ENCODE measurements at regions not wholly inside any gene's neighbourhood (a gene's known extent, or its start where the extent isn't known, plus 50 kb on each side); places are given as distances from the start of the nearest gene placed in this dataset.

GRCh38 chr12:65630555-65630954 is 193.7 kb upstream of the HMGA2 start:
- no peak for DNase-seq

- no peak for DNase-seq
Observed at GRCh38 chr12:65631621-65632111, 192.6 kb upstream of the HMGA2 start.

DNA sequence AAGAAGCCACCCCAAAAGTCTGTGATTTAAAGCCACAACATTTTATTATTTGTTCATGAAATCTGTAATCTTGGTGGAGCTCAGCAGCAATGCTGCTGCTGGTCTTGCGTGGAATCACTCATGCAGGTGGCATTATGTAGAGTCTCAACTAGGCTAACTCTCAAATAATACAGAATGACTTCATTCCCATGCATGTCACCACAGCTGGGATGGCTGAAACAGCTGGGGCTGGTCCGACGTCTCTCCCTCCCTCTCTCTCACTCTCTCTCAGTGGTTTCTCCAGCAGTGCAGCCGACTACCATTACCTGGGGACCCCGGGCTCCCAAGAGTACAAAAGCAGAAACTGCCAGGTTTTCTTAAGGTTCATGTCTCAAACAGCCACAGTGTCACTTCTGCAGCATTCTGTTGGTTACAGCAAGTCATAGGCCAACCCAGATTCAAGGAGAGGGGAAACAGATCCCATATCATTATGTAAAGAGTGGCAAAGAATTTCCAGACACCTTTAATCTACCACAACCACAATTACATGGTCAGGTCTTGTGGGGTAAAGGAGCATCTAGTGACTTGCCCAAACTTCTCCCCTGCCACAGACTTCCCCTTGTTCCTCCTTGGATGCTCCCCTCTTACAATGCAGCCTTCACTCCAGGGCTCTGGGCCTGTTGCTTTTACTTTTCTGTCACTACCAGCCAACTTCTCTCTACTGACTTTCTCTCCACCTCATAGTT is 192.0 kb upstream of the HMGA2 start:
- no peak for DNase-seq

DNA sequence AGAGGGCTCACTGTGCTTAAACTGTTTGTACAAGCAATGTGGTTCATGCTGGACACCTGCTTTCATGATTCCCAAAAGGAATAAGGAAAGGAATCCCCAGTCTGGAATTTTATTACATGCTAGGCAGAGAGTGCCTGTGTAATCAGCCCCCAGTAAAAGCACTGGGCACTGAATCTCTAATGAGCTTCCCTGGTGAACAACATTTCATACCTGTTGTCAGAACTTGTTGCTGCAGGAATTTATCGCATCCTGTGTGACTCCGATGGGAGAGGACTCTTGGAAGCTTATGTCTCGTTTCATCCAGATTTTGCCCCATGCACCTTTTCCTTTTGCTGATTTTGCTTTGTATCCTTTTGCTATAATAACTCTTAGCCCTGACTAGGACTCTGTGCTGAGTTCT is 190.2 kb upstream of the HMGA2 start:
- DNase-seq: no peak

DNA sequence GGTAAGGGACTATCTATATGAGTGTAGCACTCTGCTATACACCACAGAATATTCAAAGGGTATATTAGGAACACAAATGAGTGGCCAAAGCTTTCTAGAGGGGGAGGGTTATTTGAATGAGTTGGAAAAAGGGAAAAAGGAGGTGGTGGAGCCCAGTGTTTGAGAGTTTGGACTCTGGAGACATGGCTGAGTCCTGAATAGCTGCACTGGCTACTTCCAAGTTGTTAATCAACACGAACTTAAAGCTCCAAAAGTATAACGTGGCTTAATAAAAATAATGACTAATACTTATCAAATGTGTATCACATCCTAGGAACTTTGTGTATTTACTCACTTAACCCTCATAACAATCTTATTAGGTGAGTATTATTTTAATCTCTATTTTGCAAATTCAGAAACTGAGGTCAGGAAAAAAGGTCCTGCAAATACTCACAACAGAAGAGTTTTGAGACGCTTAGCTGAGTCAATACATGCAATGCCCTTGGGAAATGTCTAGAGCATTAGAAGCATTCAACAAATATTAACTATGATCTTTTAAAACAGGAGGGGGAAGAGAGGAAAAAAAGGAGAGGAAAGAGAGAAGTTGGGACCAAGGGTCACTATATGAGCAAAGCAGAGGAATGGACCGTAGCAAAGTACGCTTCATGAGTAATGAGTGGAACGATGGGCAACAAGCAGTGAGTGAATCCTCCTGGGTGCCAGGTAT is 189.5 kb upstream of the HMGA2 start:
- no peak for DNase-seq

DNA sequence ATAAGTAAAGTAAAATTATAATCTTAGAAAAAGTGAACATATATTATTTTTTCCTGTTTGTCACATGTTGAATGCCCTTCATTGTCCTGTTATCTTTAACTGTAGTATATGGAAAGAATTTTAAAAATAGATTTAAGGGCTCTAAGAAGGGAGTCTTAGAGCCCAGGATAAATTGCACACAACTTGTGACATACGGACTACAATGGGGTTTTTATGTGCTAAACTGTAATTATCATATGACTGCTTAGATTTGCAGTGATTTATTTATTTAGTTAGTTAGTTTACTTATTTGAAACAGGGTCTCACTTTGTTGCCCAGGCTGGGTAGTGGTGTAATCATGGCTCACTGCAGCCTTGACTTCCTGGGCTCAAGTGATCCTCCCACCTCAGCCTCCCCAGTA is 187.8 kb upstream of the HMGA2 start:
- no peak for DNase-seq

DNA sequence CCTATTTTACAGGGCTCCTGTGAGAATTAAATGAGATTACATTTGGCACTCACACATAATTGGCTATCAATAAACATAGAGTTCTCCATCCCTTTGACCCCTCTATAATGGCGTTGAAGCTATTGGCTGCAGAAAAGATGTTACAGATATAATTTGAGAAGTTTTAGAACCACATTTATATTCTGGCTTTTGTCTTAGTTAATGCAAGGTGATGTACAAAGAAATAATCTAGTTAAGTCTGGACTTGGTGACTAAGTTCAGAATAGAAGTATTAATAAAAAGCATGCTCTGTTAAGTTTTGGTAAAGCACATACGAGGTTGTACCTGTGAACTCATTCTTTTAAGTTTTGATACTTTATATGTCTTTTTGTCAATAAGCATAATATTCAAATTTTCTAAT is 187.1 kb upstream of the HMGA2 start:
- DNase-seq: no peak

DNA sequence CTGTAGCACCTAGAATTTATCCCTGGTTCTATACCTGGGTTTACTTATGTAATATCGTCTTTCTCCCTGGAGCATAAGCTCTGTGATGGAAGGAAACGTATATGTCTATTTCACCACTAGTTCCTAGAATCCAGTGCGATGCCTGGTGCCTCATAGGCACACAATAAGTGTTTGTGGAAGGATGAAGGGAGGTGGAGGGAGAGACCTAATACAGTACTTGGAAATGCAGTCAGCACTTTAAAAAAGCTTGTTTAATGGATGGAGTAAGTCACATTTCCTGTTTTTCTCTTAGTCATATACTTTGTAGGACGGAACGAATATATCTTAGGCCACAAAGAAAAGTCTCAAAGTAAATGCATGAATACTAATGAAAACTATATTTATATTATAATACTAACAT is 186.5 kb upstream of the HMGA2 start:
- DNase-seq: no peak

DNA sequence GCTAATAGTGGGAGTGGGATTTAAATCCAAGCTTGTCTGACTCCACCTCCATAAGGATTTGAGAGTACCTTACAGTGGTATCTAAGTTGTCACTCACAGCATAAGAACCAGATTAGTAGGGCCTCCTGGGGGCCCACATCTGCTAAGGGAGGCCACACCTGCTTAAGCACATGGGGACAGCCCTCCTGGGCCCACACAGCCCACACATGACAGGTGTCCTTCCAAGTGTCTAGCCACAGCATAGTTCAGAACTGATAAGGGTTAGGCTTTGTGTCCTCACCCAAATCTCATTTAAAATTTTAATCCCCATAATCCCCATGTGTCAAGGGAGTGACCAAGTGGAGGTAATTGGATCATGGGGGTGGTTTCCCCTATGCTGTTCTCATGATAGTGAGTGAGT is 186.0 kb upstream of the HMGA2 start:
- DNase-seq: no peak

GRCh38 chr12:65640489-65640901 is 183.8 kb upstream of the HMGA2 start:
- no peak for DNase-seq

DNA sequence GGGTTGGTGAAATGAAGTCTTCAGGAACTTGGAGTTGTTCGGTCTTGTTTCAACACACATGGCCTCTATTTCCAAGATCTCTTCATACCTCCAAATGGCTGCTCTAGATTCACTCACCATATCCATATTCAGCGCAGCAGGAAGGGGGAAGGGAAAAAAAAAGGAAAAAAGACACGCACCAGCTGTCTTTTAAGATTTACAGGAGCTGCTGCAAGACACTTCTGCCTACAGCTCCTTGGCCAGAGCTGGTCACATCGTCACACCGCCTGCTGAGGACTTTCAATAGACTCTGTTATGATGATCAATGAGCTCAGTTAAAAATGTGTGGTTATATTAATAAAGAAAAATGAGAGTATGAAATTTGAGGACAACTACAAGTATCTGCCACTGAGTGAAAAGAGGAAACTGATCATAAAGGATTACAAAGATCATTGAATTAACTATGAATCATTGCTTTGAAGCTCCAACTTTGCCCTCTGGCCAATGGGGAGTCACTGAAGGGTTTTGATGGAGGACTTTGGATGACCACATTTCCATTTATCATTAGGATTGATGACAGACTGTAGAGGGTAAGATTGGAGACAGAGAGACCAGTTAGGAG is 182.1 kb upstream of the HMGA2 start:
- DNase-seq: no peak

- DNase-seq: no peak
Observed at GRCh38 chr12:65643171-65643570, 181.1 kb upstream of the HMGA2 start.

- no peak for DNase-seq
Observed at GRCh38 chr12:65643595-65644386, 180.5 kb upstream of the HMGA2 start.

DNA sequence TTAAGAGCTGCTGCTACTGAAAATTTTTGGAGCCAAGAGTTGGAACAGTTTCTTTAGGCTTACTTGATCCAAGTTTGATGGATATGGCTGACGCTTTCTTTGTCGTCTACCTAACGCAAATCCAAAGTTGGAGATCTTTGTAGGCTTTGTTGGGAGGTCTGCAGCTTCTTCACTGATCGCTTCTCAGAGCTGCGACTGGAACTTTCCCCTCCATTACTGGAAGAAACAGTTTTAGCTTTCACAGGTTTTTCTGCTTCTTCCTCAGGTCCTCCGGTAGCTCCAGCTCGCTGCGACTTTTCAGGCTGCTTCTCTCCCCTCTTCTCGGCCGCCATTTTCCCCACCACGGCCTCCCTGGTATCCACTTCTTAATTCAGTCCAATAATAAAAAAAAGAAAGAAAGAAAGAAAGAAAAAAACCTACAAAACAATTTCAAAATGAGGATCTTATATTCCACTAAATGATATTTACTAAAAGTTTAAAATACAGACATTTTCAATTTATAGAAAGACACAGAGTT is 178.1 kb upstream of the HMGA2 start:
- DNase-seq: no peak

DNA sequence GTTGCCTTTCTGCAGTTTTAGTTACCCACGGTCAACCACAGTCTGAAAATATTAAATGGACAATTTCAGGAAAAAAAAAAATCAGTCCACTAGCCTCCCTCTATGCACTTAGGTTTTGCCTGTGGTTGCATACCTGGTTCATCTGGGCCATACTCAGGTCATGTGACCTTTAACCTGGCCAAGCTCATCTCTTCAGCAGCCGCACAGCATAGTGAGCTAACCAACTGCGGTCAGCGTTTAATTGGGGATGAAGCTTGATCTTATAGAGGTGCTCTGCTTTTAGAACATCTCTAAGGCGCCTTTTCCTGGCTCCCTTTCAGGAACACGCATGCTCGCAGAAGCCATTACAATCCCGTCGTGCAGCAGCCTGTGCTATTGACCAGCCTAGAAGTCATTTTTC is 177.2 kb upstream of the HMGA2 start:
- DNase-seq: no peak

DNA sequence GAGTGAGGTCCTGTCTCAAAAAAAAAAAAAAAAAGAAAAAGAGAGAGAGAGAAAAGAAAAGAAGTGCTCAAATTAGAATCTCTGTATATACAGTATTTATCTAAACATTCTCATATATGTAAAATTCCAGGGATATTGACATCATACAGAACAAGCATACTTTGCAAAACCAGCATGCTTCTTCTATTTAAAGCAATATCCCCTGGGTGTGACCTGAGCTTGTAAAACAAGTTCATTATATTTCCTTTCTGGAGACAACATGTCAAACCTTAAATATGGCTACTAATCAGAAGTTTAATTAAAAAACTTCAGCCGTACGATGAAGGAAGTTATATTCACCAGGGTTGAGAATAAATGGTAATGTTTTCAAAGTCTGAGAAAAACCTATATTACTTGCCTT is 175.8 kb upstream of the HMGA2 start:
- DNase-seq: no peak

DNA sequence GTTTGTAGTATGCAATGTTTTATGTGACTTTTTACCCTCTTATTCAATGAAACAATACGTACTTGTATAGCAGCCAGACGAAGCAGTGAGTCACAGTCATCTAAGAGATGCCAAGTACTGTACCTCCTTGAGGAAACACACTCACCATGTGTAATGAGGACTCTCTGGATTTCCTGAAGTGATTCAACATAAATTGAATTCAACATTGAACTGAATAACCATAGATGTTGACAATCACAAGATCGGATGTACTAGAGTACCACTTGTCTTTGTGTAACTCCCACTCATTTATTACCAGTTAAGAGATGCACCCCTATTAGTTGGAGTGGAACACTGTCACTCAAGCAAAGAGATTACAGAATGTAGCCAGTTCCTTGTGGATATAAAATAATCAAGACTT is 175.2 kb upstream of the HMGA2 start:
- DNase-seq: no peak

DNA sequence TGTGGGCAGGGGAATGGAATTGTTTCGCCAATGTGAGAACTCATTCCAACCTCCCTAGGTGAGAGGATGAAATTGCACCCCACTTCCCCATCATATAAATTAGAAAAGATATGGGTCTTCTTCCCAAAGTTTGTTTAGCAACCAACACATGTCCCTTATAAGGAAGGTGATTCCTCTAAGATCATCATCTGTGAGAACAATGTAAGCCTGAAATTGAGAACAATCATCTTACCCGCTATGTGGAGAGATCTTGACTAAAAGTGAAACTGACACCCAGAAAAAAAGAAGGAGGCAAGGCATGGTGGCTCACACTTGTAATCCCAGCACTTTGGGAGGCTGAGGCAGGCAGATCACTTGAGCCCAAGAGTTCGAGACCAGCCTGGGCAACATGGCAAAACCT is 173.2 kb upstream of the HMGA2 start:
- DNase-seq: no peak

DNA sequence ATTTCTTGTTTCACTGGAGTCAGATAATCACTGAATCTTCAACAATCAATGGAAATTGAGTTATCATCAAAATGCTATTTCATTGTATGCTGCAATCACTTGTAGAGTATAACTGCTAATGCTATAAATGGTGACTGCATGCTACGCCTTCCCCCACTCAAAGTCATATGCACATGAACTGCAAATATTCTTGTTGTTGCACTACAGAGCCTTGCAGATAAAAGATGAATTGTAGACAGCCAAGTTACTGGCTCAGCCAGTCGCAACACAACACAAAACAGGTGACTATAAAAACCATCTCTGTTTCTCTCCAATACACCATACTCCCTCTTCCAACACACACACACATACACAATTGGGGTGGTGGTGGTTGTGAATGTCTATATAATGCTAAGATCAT is 171.0 kb upstream of the HMGA2 start:
- no peak for DNase-seq

DNA sequence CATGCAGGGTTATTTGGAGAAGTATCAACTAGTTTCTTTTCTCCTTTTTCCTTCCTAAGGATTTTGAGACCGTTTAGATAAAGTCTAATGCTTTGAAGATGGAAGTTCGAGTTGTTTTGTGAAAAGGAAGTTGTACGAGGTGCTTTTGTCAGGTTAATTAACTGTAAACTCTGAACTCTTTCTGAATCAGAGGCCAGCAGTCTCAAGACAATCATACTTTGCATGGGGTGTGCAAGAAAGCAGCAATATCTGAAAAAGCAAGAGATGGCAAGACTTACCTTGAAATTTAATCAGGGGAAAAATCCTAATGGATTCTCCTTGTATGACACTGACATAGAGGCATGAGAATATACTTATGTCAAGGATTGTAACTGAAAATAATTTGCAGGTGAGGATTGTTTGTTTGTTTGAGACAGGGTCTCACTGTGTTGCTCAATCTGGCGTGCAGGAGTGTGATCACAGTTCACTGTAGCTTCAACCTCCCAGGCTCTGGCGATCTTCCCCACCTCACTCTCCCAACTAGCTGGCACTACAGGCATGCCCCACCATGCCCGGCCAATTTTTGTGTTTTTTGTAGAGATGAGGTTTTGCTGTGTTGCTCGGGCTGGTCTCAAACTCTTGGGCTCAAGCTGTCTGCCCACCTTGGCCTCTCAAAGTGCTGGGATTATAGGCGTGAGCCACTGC is 170.2 kb upstream of the HMGA2 start:
- DNase-seq: no peak

DNA sequence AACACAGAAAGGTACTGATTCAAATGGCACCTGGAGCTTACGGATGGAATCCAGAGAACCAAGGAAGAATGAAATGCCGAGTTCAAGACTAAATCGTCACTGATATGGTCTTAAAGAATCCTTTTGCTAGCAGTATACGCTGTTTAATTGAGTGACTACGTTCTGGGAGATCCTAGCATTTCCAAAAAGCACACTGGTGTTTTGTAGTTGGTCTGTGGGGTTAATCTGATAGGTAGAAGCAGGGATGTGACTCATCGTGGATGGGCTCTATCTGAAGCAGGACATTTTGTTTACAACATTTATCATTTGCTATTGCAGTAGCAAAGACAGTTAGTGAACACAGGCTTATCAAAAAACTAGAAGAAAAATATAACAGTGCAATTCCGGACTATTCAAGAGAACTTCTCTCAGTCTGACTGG is 169.2 kb upstream of the HMGA2 start:
- DNase-seq: no peak

DNA sequence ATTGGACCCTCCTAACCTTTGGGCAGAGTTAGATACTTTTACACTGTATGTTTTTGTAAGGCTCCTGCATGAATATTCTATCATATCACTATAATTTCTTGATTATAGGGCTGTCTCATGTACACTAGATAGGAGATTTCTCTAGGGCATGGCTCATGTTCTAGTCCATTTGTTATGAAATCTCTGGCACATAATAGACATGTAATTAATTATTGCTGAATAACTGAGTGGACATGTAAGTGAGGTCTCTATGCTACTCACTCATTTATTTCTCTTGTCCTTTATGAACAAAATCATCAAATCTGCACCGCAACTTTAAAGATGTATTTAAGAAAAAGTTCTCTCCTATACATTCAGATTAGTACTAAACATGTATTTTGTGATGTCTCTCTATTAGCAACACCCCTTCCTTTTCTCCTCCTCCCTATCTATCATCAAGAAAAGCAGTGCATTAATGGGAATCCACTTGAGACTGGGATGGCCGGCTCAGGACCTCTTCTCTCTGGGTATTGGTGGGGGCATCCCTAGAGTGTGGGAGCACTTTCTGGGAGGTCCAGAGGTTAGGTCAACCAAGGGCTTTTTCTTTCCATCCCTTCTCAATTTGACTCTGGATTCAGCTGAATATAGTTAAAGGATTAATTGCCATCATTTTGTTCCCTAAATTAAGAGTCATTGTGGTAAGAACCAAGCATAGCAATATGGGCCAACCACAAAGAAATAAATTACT is 168.0 kb upstream of the HMGA2 start:
- no peak for DNase-seq
